Stimulated activated CD4-positive, alpha-beta T cell treated with anti-CD3 and anti-CD28 coated beads, Interleukin-12 subunit alpha, Interleukin-12 subunit beta, amount 100 ng/mL, for 4 hours (primary cell): ENCODE measurements at regions not wholly inside any gene's neighbourhood (a gene's known extent, or its start where the extent isn't known, plus 50 kb on each side); places are given as distances from the start of the nearest gene placed in this dataset.

Source experiments
- DNase-seq: peaks from one replicate; pipeline ENCODE4 v3.0.0-alpha.2; 2020

GRCh38 chr1:56442290-56442877, 137.0 kb downstream of the PLPP3 start:
- DNase-seq = no peak

- no peak for DNase-seq
Observed at GRCh38 chr1:56441601-56442000, 137.8 kb downstream of the PLPP3 start.

- no peak for DNase-seq
Observed at GRCh38 chr1:56439610-56440264, 139.6 kb downstream of the PLPP3 start.

- DNase-seq = no peak
Observed at GRCh38 chr1:56438901-56439551, 140.3 kb downstream of the PLPP3 start.

- no peak for DNase-seq
Observed at GRCh38 chr1:56437959-56438358, 141.4 kb downstream of the PLPP3 start.

GRCh38 chr1:56436912-56437417, 142.4 kb downstream of the PLPP3 start:
- no peak for DNase-seq

GRCh38 chr1:56436296-56436695, 143.1 kb downstream of the PLPP3 start:
- DNase-seq = no peak

GRCh38 chr1:56435434-56436262, 143.7 kb downstream of the PLPP3 start:
- no peak for DNase-seq

- no peak for DNase-seq
Observed at GRCh38 chr1:56434740-56435139, 144.6 kb downstream of the PLPP3 start.

- DNase-seq = no peak
Observed at GRCh38 chr1:56434025-56434424, 145.3 kb downstream of the PLPP3 start.

GRCh38 chr1:56433056-56433577, 146.2 kb downstream of the PLPP3 start:
- no peak for DNase-seq

GRCh38 chr1:56432166-56432971, 147.0 kb downstream of the PLPP3 start:
- no peak for DNase-seq

GRCh38 chr1:56430141-56430839, 149.1 kb downstream of the PLPP3 start:
- no peak for DNase-seq

GRCh38 chr1:56429288-56429687, 150.1 kb downstream of the PLPP3 start:
- DNase-seq = no peak

- DNase-seq = no peak
Observed at GRCh38 chr1:56426587-56427381, 152.6 kb downstream of the PLPP3 start.

GRCh38 chr1:56425494-56426037, 153.8 kb downstream of the PLPP3 start:
- no peak for DNase-seq

GRCh38 chr1:56424744-56425493, 154.4 kb downstream of the PLPP3 start:
- no peak for DNase-seq

- no peak for DNase-seq
Observed at GRCh38 chr1:56423716-56424115, 155.6 kb downstream of the PLPP3 start.

- no peak for DNase-seq
Observed at GRCh38 chr1:56418151-56418631, 161.2 kb downstream of the PLPP3 start.
